GM19455 (cell line): ENCODE measurements at regions not wholly inside any gene's neighbourhood (a gene's known extent, or its start where the extent isn't known, plus 50 kb on each side); places are given as distances from the start of the nearest gene placed in this dataset.
A peak's percentile ranks its signal among the peaks of the same experiment; 100 is the strongest.
"Not testable (repeated sequence)": the region's sequence is repeated elsewhere in the genome, so short reads cannot be mapped to it uniquely, and the experiment has no call there.

ENCODE experiments used
- ATAC-seq: cut with Tn5 transposase; IDR thresholded peaks from one replicate; pipeline ENCODE4 v1.9.1; 2021; ENCODE audit not compliant: unreplicated experiment

- no peak for ATAC-seq
These were observed 205.3 kb downstream of the SOX2 start for GRCh38 chr3:181917027-181917426.

DNA sequence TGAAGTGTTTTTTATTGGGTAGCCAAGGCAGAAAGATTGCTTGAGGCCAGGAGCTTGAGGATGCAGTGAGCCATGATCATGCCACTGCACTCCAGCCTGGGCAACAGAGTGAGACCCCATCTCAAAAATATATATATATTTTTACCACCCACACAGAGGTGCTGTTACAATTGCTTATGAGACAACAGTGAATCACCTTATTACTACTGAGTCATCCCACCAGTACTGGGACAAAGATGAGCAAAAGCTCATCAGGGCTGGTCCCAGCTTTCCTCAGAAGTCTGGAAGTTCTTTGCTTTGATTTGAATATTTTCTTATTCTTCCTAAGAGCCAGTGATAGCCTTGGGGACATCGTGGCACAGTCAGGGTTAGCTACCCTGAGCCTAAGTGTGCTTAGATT, 207.7 kb downstream of the SOX2 start:
- ATAC-seq: no peak

GRCh38 chr3:181920409-181920808, 208.7 kb downstream of the SOX2 start:
- no peak for ATAC-seq

- ATAC-seq: peak; percentile 99
These were observed 209.5 kb downstream of the SOX2 start for GRCh38 chr3:181921220-181921619.

- ATAC-seq: not testable (repeated sequence)
These were observed 214.1 kb downstream of the SOX2 start for GRCh38 chr3:181925841-181926240.

DNA sequence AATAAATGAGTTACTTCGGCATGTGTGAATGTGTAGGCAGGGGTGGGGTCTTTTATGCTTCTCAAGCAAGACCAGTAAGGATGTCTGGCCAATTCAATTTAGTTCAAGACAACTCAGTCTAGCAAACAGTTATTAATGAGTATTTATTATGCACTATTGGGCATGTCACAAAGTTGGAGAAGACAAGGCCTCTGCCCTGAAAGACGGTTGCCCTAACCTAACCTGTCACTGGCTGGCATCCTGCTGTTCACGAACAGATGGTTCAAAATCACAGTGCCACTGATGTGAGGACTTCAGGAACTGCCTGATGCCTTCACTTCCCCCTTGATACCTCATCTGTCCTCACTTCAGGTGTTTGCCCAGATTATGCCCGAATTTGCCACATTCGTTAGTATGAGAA, 217.8 kb downstream of the SOX2 start:
- ATAC-seq: no peak

- no peak for ATAC-seq
These were observed 218.4 kb downstream of the SOX2 start for GRCh38 chr3:181930105-181930504.

GRCh38 chr3:181932039-181932438, 220.3 kb downstream of the SOX2 start:
- ATAC-seq: peak; percentile 70

DNA sequence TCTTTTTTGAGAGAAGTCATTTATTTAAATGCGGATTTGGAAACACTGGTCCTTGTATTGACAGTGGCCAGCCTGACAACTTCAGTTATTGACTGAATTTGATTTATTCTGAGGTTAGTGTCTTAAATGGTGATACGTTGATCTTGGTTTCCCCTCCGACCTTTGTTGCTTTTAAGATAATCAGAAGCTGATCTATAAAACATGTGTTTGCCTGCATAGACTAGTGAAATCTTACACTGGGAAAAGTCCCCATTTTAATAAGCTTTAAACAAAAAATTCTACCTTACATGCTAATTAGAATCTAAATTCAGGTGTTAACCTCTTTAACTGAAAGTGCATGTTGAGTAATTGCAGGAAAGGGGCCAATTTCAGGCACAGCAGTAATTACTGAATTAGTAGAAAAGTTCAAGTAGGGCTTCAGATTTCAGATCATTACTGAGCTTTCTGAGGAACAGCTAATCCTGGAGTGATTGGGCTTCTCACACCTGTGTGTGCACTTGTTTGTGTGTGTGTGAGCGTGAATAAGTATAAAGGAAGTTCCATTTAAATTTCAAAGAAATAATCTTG, 221.4 kb downstream of the SOX2 start:
- ATAC-seq: peak; percentile 33

DNA sequence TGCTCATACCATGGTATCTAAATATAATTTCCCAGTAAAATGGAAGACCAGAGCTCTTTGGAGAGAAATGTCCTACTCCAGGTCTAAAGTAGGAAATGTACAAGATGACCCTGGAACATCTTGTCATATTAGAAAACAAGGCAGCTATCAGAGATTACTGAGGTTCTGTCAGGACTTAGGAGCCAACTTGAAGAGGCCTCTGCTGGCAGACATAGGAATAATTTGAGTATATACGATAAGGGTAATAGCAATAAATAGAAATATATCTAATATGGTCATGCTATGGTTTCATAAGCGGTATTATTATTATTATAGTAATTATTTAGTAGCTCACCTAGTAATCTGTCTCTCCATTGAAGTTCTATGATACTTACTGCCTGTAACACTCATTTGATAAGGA, 224.2 kb downstream of the SOX2 start:
- no peak for ATAC-seq

DNA sequence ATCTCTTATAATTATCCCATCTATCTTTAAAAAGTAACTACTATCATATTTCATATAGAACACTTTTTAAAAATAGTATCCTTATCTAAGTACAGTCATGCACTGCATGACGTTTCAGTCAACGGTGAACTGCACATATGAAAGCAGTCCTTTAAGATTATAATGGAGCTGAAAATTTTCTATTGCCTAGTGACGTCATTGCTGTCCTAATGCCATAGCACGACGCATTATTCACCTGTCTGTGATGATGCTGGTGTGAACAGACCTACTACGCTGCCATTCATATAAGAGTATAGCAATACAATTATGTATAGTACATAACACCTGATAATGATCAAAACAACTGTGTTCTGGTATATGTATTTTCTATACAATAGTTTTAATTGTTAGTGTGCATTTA, 225.0 kb downstream of the SOX2 start:
- ATAC-seq: no peak

- not testable (repeated sequence) for ATAC-seq
These were observed 226.9 kb downstream of the SOX2 start for GRCh38 chr3:181938580-181938979.

DNA sequence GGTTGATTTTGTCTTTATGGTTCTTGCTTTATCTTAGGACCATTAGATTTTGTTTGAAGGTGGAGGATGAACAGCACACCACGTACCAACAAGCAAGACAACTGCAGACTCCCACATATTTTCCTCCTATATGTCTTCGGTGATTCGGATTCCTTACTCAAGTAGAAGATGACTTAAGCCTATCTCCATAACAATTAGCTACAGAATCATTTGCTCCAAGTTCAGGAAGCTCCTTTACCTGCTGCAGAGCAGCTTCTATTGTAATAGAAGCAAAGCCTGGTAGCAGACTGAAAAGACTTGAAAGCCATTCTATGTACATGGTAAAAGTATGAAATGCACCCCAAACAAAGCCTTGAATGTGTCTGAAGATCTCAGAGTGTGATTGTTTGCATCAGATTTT, 229.0 kb downstream of the SOX2 start:
- no peak for ATAC-seq

DNA sequence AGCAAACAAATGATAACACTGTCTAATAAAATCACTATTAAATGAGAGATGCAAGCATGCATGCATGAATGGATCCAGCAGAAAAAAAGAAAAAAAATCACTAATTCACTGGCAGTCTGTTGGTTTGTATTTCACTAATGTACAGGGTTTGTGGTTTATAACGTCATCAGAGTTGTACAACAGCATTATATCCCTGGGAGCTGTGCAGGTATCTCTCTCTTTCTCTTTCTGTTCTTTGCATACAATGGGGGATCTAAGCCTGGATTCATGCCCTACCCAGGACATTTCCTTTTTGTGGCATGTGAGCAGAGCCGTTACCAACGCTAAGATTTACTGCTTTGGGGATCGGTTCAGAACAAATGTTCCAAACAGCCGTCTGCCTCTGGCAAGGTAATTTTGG, 229.5 kb downstream of the SOX2 start:
- ATAC-seq: no peak

GRCh38 chr3:181943285-181943684, 231.6 kb downstream of the SOX2 start:
- no peak for ATAC-seq

DNA sequence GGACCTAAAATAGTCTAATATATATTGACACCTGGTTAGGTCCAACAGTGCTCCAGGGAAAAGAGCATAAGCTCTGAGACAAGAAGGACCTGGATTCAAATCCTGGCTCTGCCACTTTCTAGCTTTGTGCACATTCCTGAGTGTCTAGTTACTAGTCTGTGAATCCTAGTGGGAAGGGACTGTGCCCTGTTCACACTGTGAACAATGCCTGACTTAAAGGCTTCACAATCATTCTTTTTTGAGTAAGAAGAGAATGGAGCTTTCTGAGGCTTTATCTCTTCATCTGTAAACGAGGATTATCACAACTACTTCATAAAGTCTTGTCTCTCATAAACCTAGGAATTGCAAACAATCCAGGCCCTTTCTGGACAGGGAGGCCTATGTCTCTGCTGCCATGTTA, 235.9 kb downstream of the SOX2 start:
- no peak for ATAC-seq

DNA sequence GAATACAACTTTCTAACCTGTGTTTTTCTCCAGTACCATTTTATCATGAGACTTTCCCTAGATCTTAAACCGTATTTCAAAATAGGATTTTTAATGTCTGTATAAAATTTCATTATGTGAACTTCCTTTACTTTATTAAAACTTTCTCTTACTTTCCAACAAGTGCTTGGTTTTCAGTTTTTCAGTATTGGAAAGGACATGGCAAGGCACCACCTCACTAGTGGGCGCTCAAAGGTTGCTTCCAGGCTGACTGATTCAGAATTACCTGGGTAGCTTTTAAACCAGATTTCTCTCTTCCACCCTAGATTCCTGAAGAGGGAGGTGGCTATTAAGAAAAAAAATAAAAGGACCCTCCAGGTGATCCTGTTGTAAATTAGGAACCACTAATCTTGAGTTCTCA, 236.6 kb downstream of the SOX2 start:
- ATAC-seq: no peak

GRCh38 chr3:181952221-181952620, 240.5 kb downstream of the SOX2 start:
- no peak for ATAC-seq

- ATAC-seq: no peak
These were observed 241.2 kb downstream of the SOX2 start for GRCh38 chr3:181952929-181953328.

DNA sequence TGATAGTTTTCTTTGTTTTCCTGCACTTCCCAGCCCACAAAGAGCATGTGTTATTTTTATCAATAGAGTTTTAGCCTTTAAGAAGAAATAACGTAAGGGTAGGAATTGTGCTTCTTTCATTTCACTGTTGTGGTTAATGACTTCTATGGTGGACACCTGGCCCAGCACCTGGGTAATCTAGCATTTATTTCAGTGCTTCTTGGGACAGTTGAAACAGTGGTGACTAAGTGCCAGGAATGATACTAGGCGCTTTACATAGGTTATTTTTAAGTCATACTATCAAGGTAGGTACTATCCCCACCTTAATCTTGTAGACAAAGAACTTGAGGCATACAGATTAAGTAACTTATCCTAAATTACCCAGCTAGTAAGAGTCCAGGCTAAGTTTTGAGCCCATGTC, 243.8 kb downstream of the SOX2 start:
- ATAC-seq: peak; percentile 48

- ATAC-seq: peak; percentile 39
These were observed 244.4 kb downstream of the SOX2 start for GRCh38 chr3:181956122-181956521.

- no peak for ATAC-seq
These were observed 254.7 kb downstream of the SOX2 start for GRCh38 chr3:181966393-181966792.

DNA sequence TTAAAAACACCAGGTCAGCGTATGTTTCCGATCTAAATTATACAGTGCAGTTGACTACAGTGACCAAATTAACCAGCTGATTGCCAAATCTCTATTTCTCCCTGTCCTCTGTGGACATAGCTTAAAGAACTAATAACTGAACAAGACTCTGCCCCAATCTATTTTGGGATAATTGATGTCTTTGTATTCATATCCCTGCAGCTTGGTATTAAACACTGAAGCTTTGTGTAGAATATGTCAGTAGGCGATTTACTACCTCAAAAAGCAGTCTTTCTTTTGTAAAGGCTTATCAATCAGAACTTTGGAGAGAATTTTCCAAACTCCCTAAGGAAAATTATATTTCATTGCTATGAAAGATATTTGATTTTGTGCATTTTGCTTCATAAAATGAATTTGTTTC, 258.2 kb downstream of the SOX2 start:
- no peak for ATAC-seq

- ATAC-seq: no peak
These were observed 259.7 kb downstream of the SOX2 start for GRCh38 chr3:181971424-181971823.
